ENCODE measurements at regions not wholly inside any gene's neighbourhood (a gene's known extent, or its start where the extent isn't known, plus 50 kb on each side); places are given as distances from the start of the nearest gene placed in this dataset.

DNA sequence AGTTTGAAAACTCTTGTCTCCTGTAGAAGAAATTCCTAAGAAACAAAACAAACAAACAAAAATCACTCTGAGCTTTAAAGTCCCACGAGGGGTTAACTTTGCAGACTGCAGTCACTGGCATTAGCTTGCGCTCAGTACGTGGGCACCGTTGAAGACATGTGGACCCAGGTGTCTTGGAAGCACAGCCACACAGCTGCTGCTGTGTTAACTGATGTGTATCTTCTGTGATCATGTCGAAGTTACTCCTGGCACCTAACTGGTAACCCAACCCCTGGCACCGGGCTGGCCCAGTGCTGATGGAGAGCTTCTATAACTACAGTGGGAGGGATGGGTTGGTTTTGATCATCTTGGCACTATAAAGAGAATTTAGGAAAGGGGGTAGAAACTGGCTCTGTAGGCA, 51.6 kb upstream of the FHL2 start:
- H3K4me1 ChIP-seq (ENCODE audit: control insufficient read depth, extremely low read depth, insufficient read depth, low read length) = peaks cover 16% of the 10 kb centered on the region
- H3K27ac ChIP-seq (ENCODE audit: control insufficient read depth, insufficient read depth, low read length) = no peak overlapping the region
- no peaks in the 10 kb centered on the region for H4K20me1 ChIP-seq (ENCODE audit: control insufficient read depth, extremely low read depth, insufficient read depth, low read length)
- H2AFZ ChIP-seq (ENCODE audit: control insufficient read depth, low read length) = no peak overlapping the region
- no peaks in the 10 kb centered on the region for H3K9me1 ChIP-seq (ENCODE audit: control insufficient read depth, extremely low read depth, insufficient read depth, low read length)
- DNase-seq (ENCODE audit: low read depth, low spot score) = no peak
- no peak overlapping the region for H3K4me3 ChIP-seq (ENCODE audit: control insufficient read depth in 2 of 3, extremely low read depth in 1 of 3, insufficient read depth in 2 of 3, low read depth in 1 of 3, low read length in 3 of 3)
- H3K79me2 ChIP-seq (ENCODE audit: control insufficient read depth, insufficient read depth, low read length) = no peaks in the 10 kb centered on the region
- H3K9me3 ChIP-seq (ENCODE audit: control insufficient read depth, low read depth, low read length) = no peaks in the 10 kb centered on the region
- H3K27me3 ChIP-seq (ENCODE audit: control insufficient read depth, extremely low read depth, insufficient read depth, low read length) = no peaks in the 10 kb centered on the region
- H3K4me2 ChIP-seq (ENCODE audit: control insufficient read depth, extremely low read depth, insufficient read depth, low read depth, low read length) = no peak overlapping the region
- H3K36me3 ChIP-seq (ENCODE audit: control insufficient read depth in 2 of 2, extremely low read depth in 1 of 2, insufficient read depth in 2 of 2, low read length in 2 of 2) = no peaks in the 10 kb centered on the region
- no peak for FAIRE-seq
- TF ChIP-seq EZH2 (IDR thresholded peaks at IDR 0.05; ENCODE audit: low read length) = no peak
- TF ChIP-seq, protein P1, sequence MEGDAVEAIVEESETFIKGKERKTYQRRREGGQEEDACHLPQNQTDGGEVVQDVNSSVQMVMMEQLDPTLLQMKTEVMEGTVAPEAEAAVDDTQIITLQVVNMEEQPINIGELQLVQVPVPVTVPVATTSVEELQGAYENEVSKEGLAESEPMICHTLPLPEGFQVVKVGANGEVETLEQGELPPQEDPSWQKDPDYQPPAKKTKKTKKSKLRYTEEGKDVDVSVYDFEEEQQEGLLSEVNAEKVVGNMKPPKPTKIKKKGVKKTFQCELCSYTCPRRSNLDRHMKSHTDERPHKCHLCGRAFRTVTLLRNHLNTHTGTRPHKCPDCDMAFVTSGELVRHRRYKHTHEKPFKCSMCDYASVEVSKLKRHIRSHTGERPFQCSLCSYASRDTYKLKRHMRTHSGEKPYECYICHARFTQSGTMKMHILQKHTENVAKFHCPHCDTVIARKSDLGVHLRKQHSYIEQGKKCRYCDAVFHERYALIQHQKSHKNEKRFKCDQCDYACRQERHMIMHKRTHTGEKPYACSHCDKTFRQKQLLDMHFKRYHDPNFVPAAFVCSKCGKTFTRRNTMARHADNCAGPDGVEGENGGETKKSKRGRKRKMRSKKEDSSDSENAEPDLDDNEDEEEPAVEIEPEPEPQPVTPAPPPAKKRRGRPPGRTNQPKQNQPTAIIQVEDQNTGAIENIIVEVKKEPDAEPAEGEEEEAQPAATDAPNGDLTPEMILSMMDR (optimal IDR thresholded peaks at IDR 0.05 in 1 of 3, IDR thresholded peaks at IDR 0.05 in 1 of 3, conservative IDR thresholded peaks at IDR 0.05 in 1 of 3; ENCODE audit: extremely low read depth in 1 of 3, insufficient read depth in 2 of 3, low read length in 3 of 3) = no peak
- dilution Hi-C loops (cut with MboI; ENCODE audit: extremely low pct_ligation_motif_present, low sequenced_read_pairs) = no loop called here
- no peak overlapping the region for H3K9ac ChIP-seq (ENCODE audit: control insufficient read depth, extremely low read depth, insufficient read depth, low read length)

DNA sequence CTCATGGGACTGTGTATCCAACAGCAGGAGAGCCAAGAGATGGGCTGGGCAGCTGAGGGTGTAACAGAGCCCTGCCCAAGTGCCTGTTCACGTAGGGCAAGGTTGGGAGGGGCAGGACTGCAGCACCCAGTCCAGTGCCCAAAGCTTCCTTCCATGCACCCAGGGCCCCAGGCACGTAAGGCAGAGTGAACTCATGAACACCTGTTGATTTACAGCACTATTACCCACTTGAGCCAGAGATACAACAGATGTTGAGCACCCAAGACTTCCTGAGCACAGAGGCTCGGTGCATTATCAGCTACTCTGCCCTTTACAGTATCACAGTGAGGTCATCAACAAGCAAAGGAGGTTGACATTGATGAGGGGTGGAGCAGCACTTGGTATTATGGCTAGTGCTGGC, 50.2 kb upstream of the FHL2 start:
- Histone ChIP-seq H4K20me1 (ENCODE audit: control insufficient read depth, extremely low read depth, insufficient read depth, low read length) (no peaks in the 10 kb centered on the region), H3K27me3 (ENCODE audit: control insufficient read depth, extremely low read depth, insufficient read depth, low read length) (no peaks in the 10 kb centered on the region), H3K4me3 (ENCODE audit: control insufficient read depth in 2 of 3, extremely low read depth in 1 of 3, insufficient read depth in 2 of 3, low read depth in 1 of 3, low read length in 3 of 3) (no peak overlapping the region), H3K79me2 (ENCODE audit: control insufficient read depth, insufficient read depth, low read length) (no peaks in the 10 kb centered on the region), H2AFZ (ENCODE audit: control insufficient read depth, low read length) (no peak overlapping the region), H3K9ac (ENCODE audit: control insufficient read depth, extremely low read depth, insufficient read depth, low read length) (no peak overlapping the region), H3K4me2 (ENCODE audit: control insufficient read depth, extremely low read depth, insufficient read depth, low read depth, low read length) (no peak overlapping the region), H3K9me1 (ENCODE audit: control insufficient read depth, extremely low read depth, insufficient read depth, low read length) (no peaks in the 10 kb centered on the region), H3K36me3 (ENCODE audit: control insufficient read depth in 2 of 2, extremely low read depth in 1 of 2, insufficient read depth in 2 of 2, low read length in 2 of 2) (no peaks in the 10 kb centered on the region), H3K9me3 (ENCODE audit: control insufficient read depth, low read depth, low read length) (no peaks in the 10 kb centered on the region), H3K4me1 (ENCODE audit: control insufficient read depth, extremely low read depth, insufficient read depth, low read length) (peaks cover 4% of the 10 kb centered on the region), H3K27ac (ENCODE audit: control insufficient read depth, insufficient read depth, low read length) (no peak overlapping the region)
- dilution Hi-C loops (cut with MboI; ENCODE audit: extremely low pct_ligation_motif_present, low sequenced_read_pairs) = no loop called here
- FAIRE-seq (peak; percentile 41), DNase-seq (ENCODE audit: low read depth, low spot score) (no peak)
- TF ChIP-seq, protein P1 (optimal IDR thresholded peaks at IDR 0.05 in 1 of 3, IDR thresholded peaks at IDR 0.05 in 1 of 3, conservative IDR thresholded peaks at IDR 0.05 in 1 of 3; ENCODE audit: extremely low read depth in 1 of 3, insufficient read depth in 2 of 3, low read length in 3 of 3) = no peak
- TF ChIP-seq EZH2 (IDR thresholded peaks at IDR 0.05; ENCODE audit: low read length) = no peak

Measured in keratinocyte (primary cell).